Fibroblast of the aortic adventitia (primary cell): ENCODE measurements at regions not wholly inside any gene's neighbourhood (a gene's known extent, or its start where the extent isn't known, plus 50 kb on each side); places are given as distances from the start of the nearest gene placed in this dataset.

ENCODE experiments used
- DNase-seq: peaks from one replicate; pipeline ENCODE4 v3.0.0-alpha.2; 2010; ENCODE audit warnings: low read depth
- H3K4me3 ChIP-seq: 2 replicates; pipeline ENCODE4 v1.5.1; 2011; ENCODE audit warnings: low read depth, mild to moderate bottlenecking, control low read depth, low read length, moderate library complexity
- TF ChIP-seq, protein P1 (sequence below): IDR thresholded peaks from 2 replicates; pipeline ENCODE4 v1.5.1; 2011; ENCODE audit warnings: mild to moderate bottlenecking, low read length, control low read depth, inconsistent platforms; ENCODE audit not compliant: insufficient read depth

DNA sequence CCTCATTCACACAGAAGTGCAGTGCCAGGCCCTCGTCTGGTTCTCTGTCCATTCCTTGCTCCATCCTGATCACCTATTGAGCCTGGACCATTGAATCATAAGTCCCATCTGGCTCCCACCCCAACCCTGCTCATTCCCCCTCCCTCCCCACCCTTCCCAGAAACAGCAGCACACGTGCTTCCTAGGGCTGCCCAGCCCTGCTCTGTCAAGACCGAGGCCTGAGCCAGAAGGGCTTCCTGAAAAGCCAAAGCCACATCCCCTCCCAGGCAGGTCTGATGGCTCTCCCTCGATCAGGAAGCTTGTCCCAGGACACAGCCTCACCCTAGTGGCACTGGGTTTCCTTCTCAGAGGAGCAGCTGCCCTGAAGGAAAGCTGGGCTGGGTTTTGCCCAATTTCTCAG is 79.8 kb upstream of the FZD7 start:
- no peak overlapping the region for H3K4me3 ChIP-seq
- DNase-seq, result peak; percentile 22
- TF ChIP-seq, protein P1, sequence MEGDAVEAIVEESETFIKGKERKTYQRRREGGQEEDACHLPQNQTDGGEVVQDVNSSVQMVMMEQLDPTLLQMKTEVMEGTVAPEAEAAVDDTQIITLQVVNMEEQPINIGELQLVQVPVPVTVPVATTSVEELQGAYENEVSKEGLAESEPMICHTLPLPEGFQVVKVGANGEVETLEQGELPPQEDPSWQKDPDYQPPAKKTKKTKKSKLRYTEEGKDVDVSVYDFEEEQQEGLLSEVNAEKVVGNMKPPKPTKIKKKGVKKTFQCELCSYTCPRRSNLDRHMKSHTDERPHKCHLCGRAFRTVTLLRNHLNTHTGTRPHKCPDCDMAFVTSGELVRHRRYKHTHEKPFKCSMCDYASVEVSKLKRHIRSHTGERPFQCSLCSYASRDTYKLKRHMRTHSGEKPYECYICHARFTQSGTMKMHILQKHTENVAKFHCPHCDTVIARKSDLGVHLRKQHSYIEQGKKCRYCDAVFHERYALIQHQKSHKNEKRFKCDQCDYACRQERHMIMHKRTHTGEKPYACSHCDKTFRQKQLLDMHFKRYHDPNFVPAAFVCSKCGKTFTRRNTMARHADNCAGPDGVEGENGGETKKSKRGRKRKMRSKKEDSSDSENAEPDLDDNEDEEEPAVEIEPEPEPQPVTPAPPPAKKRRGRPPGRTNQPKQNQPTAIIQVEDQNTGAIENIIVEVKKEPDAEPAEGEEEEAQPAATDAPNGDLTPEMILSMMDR, result no peak

DNA sequence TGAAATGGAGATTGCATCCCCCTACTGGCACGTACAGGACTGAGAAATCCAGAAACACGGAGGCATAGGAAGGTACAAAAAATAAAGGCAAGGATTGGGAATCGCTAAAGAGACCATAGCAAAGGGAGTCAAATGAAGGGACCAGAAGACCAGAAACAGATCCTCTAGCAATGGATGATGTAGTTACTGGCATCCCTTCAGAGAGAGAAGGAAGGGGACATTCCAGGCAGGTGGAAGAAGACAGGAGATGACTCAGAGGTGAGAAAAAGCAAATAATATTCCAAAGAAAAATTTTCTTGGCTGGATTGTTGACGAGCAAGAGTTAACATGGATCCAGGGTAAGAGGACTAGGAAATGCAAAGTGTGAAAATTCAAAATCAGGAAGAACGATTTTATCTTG is 78.4 kb upstream of the FZD7 start:
- H3K4me3 ChIP-seq, result no peak overlapping the region
- TF ChIP-seq, protein P1, result no peak
- DNase-seq, result no peak

DNA sequence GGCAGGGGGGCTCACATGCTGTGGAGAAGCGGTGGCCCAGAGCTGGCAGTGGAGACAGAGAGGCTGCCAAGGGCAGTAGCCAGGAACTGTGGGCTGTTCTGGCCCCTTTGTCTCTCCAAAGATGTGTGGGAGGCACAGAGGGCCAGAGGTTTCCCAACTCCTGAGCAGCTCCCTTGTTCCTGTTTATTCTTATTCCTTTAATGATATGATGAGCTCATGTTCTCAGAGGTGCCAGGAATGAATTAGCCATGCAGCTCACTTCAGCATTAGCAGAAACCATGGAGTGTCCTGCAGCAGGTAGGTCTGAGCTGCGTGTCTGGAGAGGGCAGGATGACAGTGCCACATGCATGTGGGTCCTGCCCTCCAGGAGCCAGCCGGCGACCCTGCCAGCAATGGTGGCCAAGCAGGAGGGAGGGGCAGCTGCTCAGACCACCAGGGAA is 77.9 kb upstream of the FZD7 start:
- TF ChIP-seq, protein P1, result no peak
- no peak overlapping the region for H3K4me3 ChIP-seq
- DNase-seq, result peak; percentile 30

DNA sequence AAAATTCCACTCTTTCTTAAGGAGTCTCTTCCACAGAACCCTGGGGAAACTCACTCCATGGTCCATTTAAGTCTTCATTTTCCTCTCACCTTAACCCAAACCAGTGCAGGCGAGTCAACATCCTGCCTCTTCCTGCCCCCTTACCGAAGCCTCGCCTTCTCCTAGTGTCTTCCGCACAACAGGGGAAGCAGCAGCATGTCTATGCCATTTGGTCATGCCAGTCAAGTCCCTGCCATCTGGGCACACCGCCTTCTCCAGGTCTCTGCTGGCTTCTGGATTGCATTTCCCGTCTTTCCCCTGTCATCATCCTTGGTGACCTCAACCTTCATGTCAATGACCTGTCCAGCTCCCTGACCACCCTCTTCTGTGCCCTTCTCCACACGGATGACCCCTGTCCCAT is 77.3 kb upstream of the FZD7 start:
- TF ChIP-seq, protein P1, result no peak
- no peak for DNase-seq
- no peak overlapping the region for H3K4me3 ChIP-seq

DNA sequence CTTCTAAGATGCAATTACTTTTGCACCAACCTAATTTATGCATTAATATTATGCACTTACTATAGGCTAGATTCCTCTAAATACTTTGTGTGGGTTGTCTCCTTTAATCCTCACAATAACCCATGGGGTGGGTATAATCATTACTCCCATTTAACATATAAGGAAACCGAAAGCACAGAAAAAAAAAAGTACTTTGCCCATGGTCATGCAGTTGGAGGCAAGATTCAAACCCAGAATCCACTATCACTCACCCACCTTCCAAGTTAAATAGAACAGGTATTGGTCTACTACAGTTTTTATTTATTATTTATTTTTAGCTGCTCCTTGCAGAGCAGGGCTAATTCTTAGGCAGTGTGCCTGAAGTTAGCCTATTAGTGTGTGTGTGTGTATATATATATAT is 76.6 kb upstream of the FZD7 start:
- H3K4me3 ChIP-seq, result no peak overlapping the region
- TF ChIP-seq, protein P1, result no peak
- DNase-seq, result no peak

DNA sequence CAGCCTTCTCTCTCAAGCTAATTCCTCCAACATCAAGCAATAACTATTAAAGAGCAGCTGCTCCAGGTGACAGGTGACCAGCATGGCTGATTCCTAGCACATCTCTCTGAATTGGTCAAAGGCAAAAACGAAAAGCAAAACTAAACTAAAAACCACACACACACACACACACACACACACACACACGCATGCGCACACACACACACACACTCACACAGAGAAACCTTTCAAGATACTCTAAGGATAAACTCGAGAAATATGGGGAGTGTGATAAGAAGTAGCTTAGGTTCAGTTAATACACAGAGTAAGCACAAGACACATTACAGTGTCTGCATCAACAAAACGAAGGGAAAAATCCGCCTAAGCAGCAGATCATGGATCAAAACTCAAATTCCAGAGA is 74.5 kb upstream of the FZD7 start:
- TF ChIP-seq, protein P1, result no peak
- DNase-seq, result no peak

DNA sequence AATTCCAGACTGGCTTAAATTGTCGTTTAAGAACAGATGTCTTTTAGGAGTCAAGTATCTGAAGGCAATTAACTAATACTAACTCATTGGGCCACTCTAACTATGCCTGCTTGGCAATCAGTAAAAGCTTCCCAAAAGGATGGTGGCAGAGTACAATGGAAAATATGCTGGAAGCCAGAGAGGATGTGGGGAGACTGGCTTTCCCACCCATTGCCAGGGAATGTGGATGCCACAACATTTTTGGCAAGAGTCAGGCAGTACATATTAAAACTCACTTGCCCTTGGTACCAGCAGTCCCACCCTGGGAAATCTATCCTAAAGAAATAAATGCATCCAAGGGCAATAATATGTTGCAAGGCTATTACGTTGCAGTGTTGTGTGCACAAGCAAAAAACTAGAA is 74.0 kb upstream of the FZD7 start:
- no peak overlapping the region for H3K4me3 ChIP-seq
- TF ChIP-seq, protein P1, result no peak
- DNase-seq, result peak; percentile 19

More for the DNA sequence above, 74.5 kb upstream of the FZD7 start:
- H3K4me3 ChIP-seq, result no peak overlapping the region
